BE2C (cell line): ENCODE measurements at regions not wholly inside any gene's neighbourhood (a gene's known extent, or its start where the extent isn't known, plus 50 kb on each side); places are given as distances from the start of the nearest gene placed in this dataset.

ENCODE experiments used
- DNase-seq: peaks from one replicate; pipeline ENCODE4 v3.0.0-alpha.2; 2020
- H3K27me3 ChIP-seq: fragments of 250-450 bp; sonication (Bioruptor Pico); 2 replicates; pipeline ENCODE4 v1.5.1; 2020; ENCODE audit warnings: mild to moderate bottlenecking
- H3K36me3 ChIP-seq: fragments of 250-450 bp; sonication (Bioruptor Pico); 2 replicates; pipeline ENCODE4 v1.5.1; 2020; ENCODE audit warnings: mild to moderate bottlenecking
- H3K4me1 ChIP-seq: fragments of 250-450 bp; sonication (Bioruptor Pico); 2 replicates; pipeline ENCODE4 v1.5.1; 2020
- H3K4me3 ChIP-seq: 2 replicates; pipeline ENCODE4 v1.5.1; 2011; ENCODE audit warnings: low read depth, low read length
- H3K9me3 ChIP-seq: fragments of 250-450 bp; sonication (Bioruptor Pico); 2 replicates; pipeline ENCODE4 v1.5.1; 2020
- CTCF ChIP-seq: IDR thresholded peaks from 2 replicates; pipeline ENCODE4 v1.5.1; 2012; ENCODE audit warnings: mild to moderate bottlenecking, low read depth, low read length

GRCh38 chr3:194837457-194838127 is 151.9 kb downstream of the FAM43A start:
- Histone ChIP-seq H3K9me3 (peaks cover 5% of the 10 kb centered on the region; the same call in 1 of the 2 replicates), H3K36me3 (no peaks in the 10 kb centered on the region)

GRCh38 chr3:194838236-194838635 is 152.6 kb downstream of the FAM43A start:
- no peak for TF ChIP-seq CTCF
- Histone ChIP-seq H3K27me3 (no peaks in the 10 kb centered on the region), H3K36me3 (no peaks in the 10 kb centered on the region)

More at GRCh38 chr3:194837457-194838127, 151.9 kb downstream of the FAM43A start:
- Histone ChIP-seq H3K27me3 (no peaks in the 10 kb centered on the region), H3K4me3 (no peak overlapping the region), H3K4me1 (peaks cover 11% of the 10 kb centered on the region)
- no peak for DNase-seq
- TF ChIP-seq CTCF: no peak

GRCh38 chr3:194840661-194841514 is 155.2 kb downstream of the FAM43A start:
- H3K4me3 ChIP-seq: peak overlapping the region; percentile 35
- DNase-seq: peak; percentile 81
- no peaks in the 10 kb centered on the region for H3K36me3 ChIP-seq
- H3K9me3 ChIP-seq: peaks cover 5% of the 10 kb centered on the region; the same call in 1 of the 2 replicates
- H3K4me1 ChIP-seq: peaks cover 11% of the 10 kb centered on the region
- TF ChIP-seq CTCF: no peak
- H3K27me3 ChIP-seq: no peaks in the 10 kb centered on the region

More at GRCh38 chr3:194838236-194838635, 152.6 kb downstream of the FAM43A start:
- DNase-seq: no peak
- Histone ChIP-seq H3K4me1 (peaks cover 11% of the 10 kb centered on the region), H3K9me3 (peaks cover 5% of the 10 kb centered on the region; the same call in 1 of the 2 replicates), H3K4me3 (no peak overlapping the region)

GRCh38 chr3:194841515-194841841 is 155.8 kb downstream of the FAM43A start:
- Histone ChIP-seq H3K4me1 (peaks cover 11% of the 10 kb centered on the region), H3K36me3 (no peaks in the 10 kb centered on the region), H3K9me3 (peaks cover 5% of the 10 kb centered on the region; the same call in 1 of the 2 replicates), H3K27me3 (no peaks in the 10 kb centered on the region), H3K4me3 (peak overlapping the region; percentile 35; the same call in 1 of the 2 replicates)
- DNase-seq: no peak
- TF ChIP-seq CTCF: no peak

- no peak overlapping the region for H3K4me3 ChIP-seq
- no peak for TF ChIP-seq CTCF
- peaks cover 11% of the 10 kb centered on the region for H3K4me1 ChIP-seq
- H3K9me3 ChIP-seq: peaks cover 5% of the 10 kb centered on the region; the same call in 1 of the 2 replicates
- no peak for DNase-seq
- H3K27me3 ChIP-seq: no peaks in the 10 kb centered on the region
- H3K36me3 ChIP-seq: no peaks in the 10 kb centered on the region
Measured at GRCh38 chr3:194843556-194843955, 157.9 kb downstream of the FAM43A start.
